Astrocyte (in vitro differentiated cells and primary cell): ENCODE measurements at regions not wholly inside any gene's neighbourhood (a gene's known extent, or its start where the extent isn't known, plus 50 kb on each side); places are given as distances from the start of the nearest gene placed in this dataset.
"Not testable (repeated sequence)": the region's sequence is repeated elsewhere in the genome, so short reads cannot be mapped to it uniquely, and the experiment has no call there.

Experiments used
- CTCF ChIP-seq: IDR thresholded peaks from 2 replicates; pipeline ENCODE4 v1.5.1; 2011; ENCODE audit warnings: low read depth, mild to moderate bottlenecking, inconsistent platforms, low read length, moderate library complexity; ENCODE audit not compliant: insufficient read depth
- EZH2 ChIP-seq: IDR thresholded peaks from 2 replicates; pipeline ENCODE4 v1.6.1; 2012; ENCODE audit warnings: mild to moderate bottlenecking, low read length, inconsistent platforms; ENCODE audit not compliant: insufficient read depth

GRCh38 chr15:22238276-22238958 lies 158.1 kb downstream of the OR4M2 start:
- TF ChIP-seq CTCF, EZH2: not testable (repeated sequence)
